Hippocampal formation (tissue), 2 donors: ENCODE measurements at regions not wholly inside any gene's neighbourhood (a gene's known extent, or its start where the extent isn't known, plus 50 kb on each side); places are given as distances from the start of the nearest gene placed in this dataset.

Experiments
- DNase-seq, 2 donors: peaks; one replicate each; lab custom pipeline; 2025; lab: John Stamatoyannopoulos, UW

DNA sequence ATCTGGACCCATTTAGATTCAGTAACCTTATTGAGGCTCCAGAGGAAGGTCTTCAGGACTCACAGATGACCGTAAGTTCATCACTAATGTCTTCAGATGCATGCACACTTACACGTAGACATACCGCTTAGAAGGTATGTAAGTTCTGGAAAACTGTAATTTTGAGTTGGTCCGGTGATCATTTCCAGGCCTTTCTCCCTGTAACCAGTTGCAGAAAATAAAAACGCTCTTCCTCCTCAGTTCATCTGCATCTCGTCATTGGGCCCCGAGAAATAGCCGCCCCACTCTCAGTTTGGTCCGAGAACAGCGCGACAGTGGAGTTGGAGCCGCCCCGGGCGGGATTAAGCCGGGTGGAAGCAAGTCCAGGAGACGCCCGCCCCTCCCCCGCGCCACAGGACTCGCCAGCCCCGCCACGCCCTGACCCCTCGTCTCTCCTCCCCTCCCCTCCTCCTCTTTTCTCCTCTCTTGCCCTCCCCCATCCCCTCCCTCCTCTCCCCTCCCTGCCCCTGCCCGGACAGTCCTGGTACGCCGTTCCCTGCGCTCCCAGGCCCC is 83.7 kb downstream of the TNFAIP2 start:
- no peak for DNase-seq

DNA sequence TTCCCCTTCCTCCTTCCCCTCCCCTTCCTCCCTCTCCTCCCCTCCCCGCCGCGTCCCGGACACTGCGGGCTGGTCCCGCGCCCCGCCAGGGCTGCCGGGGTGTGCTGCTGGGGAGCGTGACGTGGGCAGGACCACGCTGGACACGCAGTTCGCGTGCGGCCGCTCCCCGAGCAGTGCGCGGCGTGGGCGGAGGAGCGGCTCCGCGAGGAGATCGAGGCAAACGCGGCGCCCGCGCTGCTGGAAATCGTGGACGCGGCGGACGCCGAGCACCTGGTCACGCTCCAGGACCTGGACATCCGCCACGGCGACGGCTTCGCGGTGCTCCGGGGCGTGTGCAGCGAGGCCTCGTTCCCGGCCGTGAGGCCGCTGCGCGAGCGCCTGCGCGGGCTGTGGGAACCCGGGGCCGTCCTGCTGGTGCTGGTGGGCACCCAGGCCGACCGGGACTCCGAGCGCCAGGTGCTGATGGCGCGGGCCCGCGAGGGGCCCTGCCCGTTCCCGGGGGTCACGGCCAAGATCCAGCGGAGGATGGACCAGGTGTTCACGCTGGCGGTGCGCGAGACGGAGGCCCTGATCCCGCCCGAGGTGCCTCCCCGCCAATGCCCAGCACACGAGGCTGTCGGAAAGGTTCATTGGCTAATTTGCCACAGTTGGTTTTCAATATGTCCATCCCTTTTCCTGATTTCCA is 84.3 kb downstream of the TNFAIP2 start:
- no peak for DNase-seq

DNA sequence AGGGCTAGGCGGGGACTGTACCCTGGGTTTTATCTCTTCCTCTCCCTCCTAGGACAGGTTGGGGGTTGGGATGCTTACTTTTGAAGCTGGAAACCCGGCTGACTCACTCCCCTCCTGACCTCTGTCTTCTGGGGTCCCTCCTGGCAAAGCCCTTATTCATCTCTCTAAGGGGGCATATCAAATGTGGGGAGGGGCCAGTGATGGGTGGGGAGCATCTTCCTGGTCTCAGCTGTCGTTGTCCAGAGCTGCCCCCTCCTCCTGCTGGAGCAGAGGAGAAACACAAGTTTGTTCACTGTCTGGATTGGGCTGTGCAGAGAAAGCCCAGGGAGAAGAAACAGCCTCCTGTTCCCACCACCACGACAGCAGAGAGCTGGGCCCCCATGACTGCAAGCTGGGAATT is 85.8 kb downstream of the TNFAIP2 start:
- no peak for DNase-seq

DNA sequence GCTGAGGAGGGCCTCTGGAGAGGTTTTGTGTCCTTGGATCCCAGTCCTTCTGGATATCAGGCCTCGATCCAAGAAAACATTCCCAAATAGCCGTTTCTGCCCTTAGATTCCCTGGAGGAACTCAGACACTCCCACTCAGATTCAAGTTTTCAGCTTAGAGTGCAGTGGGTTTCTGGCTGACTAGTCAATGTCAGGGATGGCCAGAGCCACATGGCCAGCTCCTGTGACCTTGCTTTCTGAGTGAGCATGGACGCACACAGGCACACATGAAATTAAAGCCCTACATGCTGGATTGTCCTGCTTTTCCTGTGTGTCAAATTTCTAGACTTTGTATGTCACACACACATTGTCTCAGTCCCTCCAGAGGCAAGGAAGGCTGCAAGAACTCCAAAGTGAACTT is 86.2 kb downstream of the TNFAIP2 start:
- DNase-seq: no peak

DNA sequence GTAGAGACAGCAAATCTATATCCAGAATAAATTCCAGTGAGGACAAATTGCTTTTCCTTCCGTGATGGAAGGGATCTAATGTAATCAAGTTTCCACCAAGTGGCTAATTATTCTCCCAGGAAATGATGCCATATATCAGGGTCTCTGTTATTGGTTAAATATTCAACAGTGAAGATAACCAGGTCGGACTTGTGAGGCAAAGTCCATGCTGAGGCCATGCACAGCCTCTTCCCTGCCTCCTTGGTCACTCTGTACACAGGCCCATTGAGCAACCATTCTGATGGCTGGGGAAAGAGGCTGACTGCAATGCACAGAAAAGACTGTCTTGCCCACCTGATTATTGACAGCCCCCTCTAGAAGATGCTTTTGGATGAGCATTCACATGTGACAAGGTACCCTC is 90.1 kb downstream of the TNFAIP2 start:
- no peak for DNase-seq

DNA sequence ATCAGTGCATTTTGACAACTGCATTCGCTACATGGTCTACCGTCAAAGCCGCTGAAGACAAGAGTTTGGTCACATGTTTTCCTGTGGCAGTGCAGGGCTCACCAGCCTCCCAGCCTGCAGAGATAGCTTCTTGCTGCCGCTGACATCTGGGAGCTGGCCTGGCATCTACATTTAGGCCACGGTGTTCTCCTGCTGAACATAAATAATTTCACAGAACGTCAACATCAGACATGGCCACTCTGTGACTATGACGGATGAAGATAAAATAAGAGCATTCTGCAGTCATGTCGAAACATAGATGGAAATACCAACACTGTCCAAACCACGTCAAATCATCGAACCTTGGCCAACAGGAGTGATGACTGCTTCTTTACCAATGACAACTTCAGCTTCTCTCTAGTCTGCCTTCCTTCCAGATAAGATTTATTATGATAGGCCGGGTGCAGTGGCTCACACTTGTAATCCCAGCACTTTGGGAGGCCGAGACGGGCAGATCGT is 91.2 kb downstream of the TNFAIP2 start:
- no peak for DNase-seq

DNA sequence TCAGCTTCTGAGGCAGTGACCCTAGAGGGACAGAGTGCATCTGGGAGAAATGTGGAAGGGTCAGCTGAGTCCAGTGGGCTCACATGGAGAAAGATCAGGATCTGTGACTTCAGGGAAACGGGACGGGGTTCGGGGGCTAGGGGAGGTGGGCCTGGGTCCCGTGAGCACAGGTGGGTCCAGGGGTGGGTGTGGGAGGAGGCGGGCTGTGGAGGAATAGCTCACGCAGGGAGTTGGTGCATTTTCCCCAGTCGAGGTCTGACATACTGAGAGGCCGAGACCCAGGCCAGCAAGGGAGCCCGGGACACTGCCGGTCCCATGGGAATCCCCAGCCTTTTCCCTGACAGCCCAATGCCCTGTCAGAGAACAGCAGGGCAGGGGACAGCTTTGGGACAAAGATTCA is 93.1 kb downstream of the TNFAIP2 start:
- no peak for DNase-seq

DNA sequence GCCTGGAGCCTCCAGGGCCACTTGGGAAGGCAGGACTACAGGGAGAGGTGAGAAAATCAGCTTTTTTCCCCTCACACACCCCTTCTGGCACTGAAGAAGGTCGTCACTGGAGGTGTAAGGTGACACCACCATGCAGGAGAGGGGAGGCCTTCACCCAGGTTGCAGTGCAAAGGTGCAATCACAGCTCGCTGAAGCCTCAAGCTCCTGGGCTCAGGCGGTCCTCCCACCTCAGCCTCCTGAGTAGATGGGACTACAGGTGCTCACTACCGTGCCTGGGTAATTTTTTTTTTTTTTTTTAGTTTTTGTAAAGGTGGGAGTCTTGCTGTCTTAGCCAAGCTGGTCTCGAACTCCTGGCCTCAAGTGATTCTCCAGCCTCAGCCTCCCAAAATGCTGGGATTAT is 93.6 kb downstream of the TNFAIP2 start:
- DNase-seq: no peak

DNA sequence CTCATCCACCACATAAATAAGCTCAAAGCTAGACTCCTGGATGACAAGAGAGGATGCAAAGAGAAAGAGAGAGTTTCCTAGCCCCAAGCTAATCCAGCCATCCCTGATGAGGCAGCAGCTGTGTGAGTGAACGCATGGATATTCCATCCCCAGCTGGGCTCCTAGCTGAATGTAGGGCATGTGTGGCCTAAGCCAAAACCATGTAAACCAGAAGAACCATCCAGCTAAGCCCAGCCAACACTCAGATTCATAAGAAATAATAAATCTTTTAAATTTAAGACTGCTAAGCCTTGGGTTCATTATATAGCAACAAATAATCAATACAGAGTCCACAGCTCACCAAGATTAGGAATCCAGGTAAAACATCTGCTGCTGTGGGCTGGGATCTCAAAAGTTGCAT is 94.3 kb downstream of the TNFAIP2 start:
- DNase-seq: no peak

DNA sequence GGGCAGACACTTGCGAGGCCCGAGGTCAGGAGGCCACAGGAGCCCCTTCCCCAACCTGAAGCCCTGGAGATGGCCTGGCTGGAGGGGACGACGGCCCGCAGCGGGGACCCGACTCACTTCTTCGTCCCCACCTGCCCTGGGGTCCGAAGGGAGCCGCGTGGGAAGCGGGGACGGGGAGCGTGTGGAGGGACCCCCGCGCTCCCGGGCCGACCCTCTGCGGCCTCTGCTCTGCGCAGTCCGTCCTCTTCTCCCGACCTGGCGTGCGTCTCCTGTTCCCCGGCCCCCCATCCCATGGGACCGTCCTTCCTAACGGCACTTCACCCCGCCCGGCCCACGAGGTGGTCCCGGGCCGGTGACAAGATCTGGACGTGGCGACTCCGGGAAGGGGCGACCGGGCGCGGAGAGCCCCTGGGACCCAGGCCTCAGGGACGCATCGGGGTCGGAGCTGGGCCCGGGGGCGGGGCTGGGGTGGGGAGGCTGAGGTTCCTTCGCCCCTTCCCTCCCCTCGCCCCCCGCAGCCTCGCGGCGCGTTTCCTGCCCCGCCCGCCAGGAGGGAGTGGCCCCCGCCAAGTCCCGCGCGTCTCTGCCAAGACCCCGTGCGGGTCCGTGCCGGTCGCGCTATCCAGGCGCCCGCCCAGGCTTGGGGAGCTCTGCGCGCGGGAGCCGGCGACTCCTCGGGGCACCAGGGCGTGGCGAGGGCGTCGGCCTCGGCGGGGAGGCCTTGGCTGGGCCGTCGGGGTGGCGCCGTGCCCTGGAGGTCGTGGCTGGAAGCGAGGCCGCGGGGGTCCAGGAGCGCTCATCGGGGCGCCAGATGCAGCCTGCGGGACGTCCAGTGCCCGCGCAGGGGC is 97.1 kb downstream of the TNFAIP2 start:
- no peak for DNase-seq

DNA sequence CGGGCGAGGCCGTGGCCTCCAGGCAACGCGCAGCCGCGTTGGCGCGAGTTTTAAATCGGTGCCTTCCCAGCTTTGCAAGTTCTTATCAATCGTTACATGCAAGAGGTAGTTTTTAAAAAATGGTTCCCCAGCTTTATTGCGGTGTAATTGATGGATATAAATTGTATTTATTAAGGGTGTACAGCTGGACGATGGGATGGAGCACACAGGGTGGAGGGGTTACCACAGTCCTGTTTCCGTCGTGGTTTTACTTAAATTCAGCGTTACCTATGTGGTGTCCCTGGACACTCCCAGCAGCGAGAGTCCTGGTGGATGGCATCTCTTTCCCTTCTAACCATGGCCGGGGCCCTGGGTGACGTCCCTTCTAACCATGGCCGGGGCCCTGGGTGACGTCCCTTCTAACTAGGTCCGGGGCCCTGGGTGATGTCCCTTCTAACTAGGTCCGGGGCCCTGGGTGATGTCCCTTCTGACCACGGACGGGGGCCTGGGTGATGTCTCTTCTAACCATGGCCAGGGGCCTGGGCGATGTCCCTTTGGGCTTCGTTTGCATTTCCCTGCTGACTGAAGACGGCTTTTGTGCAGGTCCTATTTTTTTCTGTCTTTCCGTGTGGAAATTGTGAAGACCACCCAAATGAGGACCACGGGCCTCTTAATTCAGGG is 97.9 kb downstream of the TNFAIP2 start:
- DNase-seq: no peak

DNA sequence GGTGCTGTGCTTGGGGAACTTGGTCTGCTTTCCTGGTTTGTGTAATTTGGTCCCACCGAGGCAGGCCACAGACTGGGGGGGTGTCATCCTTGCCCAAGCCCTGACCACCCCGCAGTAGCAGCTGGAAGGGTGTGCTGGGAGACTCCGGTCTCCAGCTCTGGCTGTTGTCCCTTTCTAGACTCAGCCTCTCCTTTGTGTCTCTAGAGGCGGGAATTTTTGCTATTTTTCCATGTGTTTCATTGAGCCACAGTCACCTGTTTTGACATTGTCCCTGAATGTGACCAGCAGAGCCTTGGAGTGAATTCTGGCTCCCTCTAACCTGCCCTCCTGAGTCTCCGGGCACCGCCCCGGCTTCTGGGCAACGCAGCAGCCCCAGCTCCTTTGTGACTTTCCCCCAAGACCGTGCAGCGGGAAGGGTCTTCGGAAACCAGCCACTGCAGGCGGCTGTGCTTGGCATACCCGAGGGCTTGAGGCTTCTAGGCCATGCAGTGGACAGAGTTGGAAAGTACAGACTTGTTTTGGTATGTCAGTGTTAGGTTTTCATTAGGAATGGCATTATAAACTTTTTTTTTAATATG is 98.6 kb downstream of the TNFAIP2 start:
- no peak for DNase-seq

DNA sequence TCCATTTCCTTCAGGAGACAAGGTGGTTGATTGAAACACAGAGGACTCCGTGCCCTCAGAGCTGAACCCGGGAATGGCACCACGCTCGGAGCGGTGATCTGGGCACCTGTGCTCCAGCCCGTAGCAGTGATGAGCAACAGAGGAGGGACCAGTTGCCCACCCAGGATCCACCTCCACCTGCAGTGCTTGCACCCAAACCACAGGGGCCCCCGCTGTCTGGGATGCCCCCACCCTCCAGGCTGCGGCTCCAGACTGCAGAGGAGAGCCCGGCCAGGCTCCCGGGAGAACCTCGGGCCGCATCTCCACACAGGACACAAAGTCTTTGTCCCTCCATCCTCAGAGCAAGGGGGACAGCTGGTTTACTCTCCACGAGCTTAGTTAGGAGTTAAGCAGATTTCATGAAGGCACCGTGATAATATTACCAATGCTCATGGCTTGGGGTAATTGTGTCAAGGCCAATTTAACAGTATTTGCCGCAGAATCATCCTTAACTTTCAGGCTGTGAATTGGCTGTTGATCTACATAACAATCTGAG is 100.6 kb downstream of the TNFAIP2 start:
- DNase-seq: no peak

DNA sequence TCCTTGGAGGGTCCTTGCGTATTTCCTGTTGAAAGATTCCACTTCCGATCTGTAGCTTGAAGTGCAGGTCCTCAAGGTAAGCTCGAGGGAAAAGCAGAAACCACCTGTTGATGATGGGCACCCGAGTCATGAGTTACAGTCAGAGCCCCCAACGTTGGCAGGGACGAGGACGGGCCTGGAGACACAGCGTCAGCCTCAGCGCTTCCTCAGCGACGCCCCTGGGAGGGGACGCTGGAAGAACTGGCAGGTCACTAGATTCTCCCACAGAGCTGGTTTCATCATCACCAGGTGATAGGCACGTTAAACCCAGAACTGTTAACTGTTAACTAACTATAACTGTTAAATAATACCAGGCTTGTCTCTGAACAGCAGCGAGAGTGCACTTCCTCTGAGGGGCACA is 101.8 kb downstream of the TNFAIP2 start:
- DNase-seq: no peak

DNA sequence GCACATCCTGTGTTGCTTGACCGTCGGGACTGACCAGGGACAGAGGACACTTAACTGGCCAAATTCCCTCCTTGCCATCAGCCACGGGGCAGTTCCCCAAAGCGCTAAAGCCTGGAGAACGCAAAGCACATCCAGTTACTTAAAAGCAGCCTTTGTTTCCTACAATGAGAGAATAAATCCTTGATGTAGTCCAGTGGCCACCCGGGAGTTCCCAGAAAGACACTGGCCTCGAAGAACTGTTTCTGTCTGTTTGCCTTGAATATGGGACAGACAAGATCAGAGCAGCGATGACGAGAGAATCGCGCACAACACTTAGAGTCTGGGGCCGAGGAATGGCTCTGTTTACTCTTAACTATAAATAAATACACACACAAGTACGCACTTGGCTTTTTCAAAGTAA is 102.2 kb downstream of the TNFAIP2 start:
- no peak for DNase-seq

DNA sequence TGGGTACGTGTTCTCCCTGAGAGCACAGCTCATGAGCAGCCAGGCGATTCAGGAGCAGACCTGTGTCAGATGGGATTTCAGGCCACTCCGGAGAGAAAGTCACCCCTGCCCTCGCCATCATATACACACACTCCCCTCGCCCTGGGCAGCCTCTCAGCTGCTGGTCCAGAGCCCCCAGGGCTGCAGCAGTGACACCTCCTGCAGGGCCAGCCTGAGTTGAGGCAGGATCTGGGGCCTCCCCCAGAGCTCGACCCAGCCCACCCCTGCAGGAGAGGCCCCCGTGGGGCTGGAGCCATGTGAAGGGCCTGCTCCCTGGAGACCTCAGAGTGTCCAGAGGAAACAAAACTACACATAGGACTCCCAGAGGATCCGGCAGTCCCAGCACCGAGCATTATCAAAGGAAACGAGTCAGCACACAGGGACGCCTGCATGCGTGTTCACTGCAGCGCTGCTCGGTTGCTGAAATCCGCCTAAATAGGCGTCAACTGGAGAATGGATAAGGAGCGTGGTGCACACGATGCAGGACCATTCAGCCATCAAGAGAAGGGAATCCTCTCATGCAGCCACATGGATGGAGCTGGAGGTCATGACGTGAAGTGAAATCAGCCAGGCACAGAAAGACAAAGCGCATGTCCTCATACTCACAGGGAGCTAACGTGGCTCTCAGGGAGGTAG is 104.0 kb downstream of the TNFAIP2 start:
- no peak for DNase-seq

DNA sequence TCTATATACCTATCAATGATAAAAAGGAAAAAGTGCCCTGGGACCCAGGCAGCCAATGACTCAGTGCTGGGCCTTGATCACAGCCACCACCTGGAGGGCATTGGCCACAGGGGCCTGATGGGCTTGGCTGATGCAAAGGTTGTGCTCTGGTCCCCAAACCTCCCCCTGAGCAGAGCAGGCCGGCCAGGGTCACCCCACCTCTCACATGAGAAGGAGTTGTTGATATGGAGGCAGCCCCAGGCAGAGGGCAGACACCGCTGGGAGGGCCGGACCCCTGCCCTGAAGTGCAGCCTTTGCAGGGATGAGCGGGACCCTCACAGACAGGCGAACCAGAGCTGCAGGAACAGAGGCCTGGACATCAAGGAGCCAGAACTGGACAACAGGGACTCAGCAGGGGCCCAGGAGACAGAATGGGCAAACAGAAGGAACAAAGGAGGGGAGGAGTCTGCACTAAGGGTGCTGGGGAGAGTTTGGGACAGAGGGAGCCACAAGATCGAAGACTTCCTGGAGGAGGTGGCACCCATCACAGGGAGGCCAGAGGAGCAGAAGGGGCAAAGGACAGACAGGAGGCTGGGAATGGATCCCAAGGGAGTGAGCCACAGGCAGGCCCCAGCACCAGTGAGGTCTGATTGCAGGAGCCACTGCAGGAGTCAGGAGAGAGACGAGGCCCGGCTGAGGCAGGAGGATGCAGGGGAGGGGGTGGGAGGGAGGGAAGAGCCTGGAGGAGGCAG is 105.0 kb downstream of the TNFAIP2 start:
- no peak for DNase-seq

DNA sequence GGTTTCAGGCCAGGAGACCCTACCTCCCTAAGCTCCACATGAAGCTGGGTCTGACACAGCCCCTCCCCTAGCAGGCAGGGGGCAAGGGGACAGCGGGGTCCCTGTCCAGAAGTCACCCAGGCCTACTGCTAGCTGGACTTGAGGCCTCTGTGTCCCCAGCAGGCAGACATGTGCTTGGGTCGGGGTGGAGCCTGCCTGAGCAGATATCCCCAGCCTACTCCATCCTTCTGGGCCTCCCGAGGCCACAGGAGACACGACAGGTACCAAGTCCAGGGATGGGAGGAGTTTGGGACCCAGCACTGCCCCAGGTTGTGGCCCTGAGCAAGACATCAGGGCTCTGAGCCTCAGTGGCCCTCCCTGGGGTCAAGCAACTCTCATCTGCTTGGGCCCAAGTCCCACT is 105.2 kb upstream of the EIF5 start:
- no peak for DNase-seq

DNA sequence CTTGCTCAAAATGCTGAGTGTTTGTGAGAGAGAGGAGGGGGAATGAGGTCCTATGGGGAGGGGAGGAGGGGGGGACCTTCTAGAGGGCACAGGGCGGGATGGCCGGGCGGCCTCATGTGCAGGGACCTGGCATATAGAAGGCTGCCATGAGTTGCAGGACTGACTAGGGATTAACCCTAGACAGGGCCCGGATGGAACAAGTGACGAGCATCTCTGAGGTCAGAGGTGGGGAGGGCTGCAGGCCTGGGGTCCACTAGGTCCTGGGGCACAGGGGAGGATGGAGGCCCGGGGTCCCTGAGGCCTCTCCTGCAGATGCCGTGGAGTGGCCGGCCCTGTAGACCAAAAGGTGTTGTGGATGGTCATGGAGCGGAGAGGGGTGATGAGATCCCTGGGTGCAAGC is 104.0 kb upstream of the EIF5 start:
- no peak for DNase-seq

DNA sequence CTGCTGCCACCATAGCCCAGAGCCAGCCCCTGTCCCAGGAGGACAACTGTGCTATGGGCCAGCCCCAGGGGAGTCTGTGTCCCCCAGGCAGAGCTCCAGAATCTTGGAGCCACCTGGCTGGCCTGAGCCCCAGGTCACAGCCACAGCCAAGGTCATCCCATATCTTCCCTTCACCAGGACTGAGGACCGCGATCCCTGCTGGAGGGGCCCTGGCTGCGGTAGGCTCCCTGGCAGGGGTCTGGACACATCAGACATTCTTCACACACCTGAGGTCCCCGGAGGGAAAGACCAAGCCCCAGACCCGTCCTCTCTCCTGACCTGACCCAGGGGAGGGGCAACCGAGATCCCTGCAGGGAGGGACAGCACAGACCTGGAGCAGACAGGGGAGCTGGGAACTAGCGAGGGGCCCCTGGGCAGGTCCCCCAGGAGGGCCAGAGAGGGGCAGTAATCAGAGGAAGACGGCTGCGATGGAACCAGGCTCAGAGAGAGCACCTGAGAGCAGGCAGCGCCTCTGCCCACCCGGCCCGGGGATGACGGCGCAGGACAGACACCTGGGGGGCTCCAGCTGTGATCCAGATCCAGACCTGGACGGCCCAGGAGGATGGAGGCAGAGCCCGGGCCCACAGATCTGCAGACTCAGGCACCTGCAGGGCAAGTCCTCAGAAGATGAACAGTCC is 103.2 kb upstream of the EIF5 start:
- no peak for DNase-seq
